ENCODE measurements at regions not wholly inside any gene's neighbourhood (a gene's known extent, or its start where the extent isn't known, plus 50 kb on each side); places are given as distances from the start of the nearest gene placed in this dataset.

DNA sequence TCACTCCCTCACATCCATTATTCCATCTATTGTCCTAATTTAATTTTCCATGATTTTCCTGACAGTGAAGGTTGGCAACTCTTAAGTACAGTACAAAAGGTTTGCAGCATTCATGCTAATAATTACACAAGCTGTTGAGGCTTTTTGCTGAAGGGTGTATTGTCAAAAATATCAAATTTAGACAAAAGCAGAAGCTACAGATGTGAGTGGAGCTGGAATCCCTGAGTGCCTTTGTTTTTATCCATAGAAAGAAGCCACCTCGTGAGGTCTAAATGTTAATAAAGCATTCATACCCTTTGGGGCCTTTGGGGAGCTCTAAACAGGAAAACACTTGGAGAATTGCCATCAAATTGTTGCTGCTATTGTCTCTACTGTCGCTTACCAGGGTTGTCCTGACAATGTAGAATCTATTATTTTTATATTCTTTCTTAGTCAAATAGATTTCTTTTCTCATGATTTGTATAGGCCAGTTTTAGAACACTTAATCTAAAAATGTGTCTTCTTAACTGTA is 185.8 kb upstream of the ROBO1 start:
- TF ChIP-seq, protein P1, sequence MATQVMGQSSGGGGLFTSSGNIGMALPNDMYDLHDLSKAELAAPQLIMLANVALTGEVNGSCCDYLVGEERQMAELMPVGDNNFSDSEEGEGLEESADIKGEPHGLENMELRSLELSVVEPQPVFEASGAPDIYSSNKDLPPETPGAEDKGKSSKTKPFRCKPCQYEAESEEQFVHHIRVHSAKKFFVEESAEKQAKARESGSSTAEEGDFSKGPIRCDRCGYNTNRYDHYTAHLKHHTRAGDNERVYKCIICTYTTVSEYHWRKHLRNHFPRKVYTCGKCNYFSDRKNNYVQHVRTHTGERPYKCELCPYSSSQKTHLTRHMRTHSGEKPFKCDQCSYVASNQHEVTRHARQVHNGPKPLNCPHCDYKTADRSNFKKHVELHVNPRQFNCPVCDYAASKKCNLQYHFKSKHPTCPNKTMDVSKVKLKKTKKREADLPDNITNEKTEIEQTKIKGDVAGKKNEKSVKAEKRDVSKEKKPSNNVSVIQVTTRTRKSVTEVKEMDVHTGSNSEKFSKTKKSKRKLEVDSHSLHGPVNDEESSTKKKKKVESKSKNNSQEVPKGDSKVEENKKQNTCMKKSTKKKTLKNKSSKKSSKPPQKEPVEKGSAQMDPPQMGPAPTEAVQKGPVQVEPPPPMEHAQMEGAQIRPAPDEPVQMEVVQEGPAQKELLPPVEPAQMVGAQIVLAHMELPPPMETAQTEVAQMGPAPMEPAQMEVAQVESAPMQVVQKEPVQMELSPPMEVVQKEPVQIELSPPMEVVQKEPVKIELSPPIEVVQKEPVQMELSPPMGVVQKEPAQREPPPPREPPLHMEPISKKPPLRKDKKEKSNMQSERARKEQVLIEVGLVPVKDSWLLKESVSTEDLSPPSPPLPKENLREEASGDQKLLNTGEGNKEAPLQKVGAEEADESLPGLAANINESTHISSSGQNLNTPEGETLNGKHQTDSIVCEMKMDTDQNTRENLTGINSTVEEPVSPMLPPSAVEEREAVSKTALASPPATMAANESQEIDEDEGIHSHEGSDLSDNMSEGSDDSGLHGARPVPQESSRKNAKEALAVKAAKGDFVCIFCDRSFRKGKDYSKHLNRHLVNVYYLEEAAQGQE (IDR thresholded peaks at IDR 0.05; ENCODE audit: insufficient read depth in 1 of 2, low read depth in 2 of 2, low read length in 1 of 2) = no peak
- TF ChIP-seq, protein P2, sequence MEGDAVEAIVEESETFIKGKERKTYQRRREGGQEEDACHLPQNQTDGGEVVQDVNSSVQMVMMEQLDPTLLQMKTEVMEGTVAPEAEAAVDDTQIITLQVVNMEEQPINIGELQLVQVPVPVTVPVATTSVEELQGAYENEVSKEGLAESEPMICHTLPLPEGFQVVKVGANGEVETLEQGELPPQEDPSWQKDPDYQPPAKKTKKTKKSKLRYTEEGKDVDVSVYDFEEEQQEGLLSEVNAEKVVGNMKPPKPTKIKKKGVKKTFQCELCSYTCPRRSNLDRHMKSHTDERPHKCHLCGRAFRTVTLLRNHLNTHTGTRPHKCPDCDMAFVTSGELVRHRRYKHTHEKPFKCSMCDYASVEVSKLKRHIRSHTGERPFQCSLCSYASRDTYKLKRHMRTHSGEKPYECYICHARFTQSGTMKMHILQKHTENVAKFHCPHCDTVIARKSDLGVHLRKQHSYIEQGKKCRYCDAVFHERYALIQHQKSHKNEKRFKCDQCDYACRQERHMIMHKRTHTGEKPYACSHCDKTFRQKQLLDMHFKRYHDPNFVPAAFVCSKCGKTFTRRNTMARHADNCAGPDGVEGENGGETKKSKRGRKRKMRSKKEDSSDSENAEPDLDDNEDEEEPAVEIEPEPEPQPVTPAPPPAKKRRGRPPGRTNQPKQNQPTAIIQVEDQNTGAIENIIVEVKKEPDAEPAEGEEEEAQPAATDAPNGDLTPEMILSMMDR (IDR thresholded peaks at IDR 0.05) = no peak

Measured in Panc1 (cell line).